ENCODE measurements at regions not wholly inside any gene's neighbourhood (a gene's known extent, or its start where the extent isn't known, plus 50 kb on each side); places are given as distances from the start of the nearest gene placed in this dataset.
A peak's percentile ranks its signal among the peaks of the same experiment; 100 is the strongest.

GRCh38 chr5:145673786-145674185 lies 161.4 kb downstream of the PRELID2 start:
- intact Hi-C loops (cut with DNase I, micrococcal nuclease) = no loop called here
- DNase-seq (no peak), ATAC-seq (no peak)
- Histone ChIP-seq H3K36me3 (ENCODE audit: low read depth) (no peaks in the 10 kb centered on the region), H3K9me3 (no peaks in the 10 kb centered on the region), H3K4me3 (no peak overlapping the region), H3K4me1 (ENCODE audit: low read depth) (no peaks in the 10 kb centered on the region)
- TF ChIP-seq CTCF (IDR thresholded peaks at IDR 0.05) = no peak

- TF ChIP-seq CTCF (IDR thresholded peaks at IDR 0.05) = no peak
- no peaks in the 10 kb centered on the region for H3K9me3 ChIP-seq
- no peak for ATAC-seq
Measured at GRCh38 chr5:145668714-145669113, 166.4 kb downstream of the PRELID2 start.

DNA sequence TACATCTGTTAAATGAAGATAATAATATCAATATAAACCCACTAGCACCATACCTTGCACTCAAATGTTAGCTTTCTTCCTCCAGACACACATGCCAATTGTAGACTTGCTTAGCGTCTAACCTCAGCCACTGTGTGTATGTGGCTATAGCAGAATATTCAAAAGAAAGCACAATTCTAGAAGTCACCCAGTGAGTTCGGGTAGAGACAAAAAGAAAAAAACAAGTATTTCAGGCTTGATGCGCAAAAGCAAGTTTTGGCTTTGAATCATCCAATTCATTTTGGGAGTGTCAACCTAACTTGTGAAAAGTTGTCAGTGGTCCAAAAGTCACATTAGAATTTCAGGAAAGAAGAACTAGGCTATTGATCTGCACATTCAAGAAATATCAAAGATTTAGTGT lies 167.4 kb downstream of the PRELID2 start:
- DNase-seq (no peak), ATAC-seq (no peak)
- Histone ChIP-seq H3K4me1 (ENCODE audit: low read depth) (no peaks in the 10 kb centered on the region), H3K4me3 (no peak overlapping the region), H3K9me3 (no peaks in the 10 kb centered on the region), H3K36me3 (ENCODE audit: low read depth) (no peaks in the 10 kb centered on the region)
- intact Hi-C loops (cut with DNase I, micrococcal nuclease) = no loop called here
- TF ChIP-seq CTCF (IDR thresholded peaks at IDR 0.05) = no peak

More at GRCh38 chr5:145668714-145669113, 166.4 kb downstream of the PRELID2 start:
- no peak overlapping the region for H3K4me3 ChIP-seq
- no peaks in the 10 kb centered on the region for H3K36me3 ChIP-seq (ENCODE audit: low read depth)
- no peak for DNase-seq
- intact Hi-C loops (cut with DNase I, micrococcal nuclease) = no loop called here
- no peaks in the 10 kb centered on the region for H3K4me1 ChIP-seq (ENCODE audit: low read depth)

- Histone ChIP-seq H3K36me3 (ENCODE audit: low read depth) (no peaks in the 10 kb centered on the region), H3K4me3 (no peak overlapping the region), H3K4me1 (ENCODE audit: low read depth) (no peaks in the 10 kb centered on the region), H3K9me3 (no peaks in the 10 kb centered on the region)
- intact Hi-C loops (cut with DNase I, micrococcal nuclease) = no loop called here
- ATAC-seq (no peak), DNase-seq (no peak)
- no peak for TF ChIP-seq CTCF (IDR thresholded peaks at IDR 0.05)
Measured at GRCh38 chr5:145666591-145666990, 168.6 kb downstream of the PRELID2 start.

GRCh38 chr5:145661737-145662485 lies 173.2 kb downstream of the PRELID2 start:
- no peaks in the 10 kb centered on the region for H3K36me3 ChIP-seq (ENCODE audit: low read depth)
- TF ChIP-seq CTCF (IDR thresholded peaks at IDR 0.05) = no peak
- ATAC-seq (peak; percentile 17), DNase-seq (no peak)
- H3K4me3 ChIP-seq = no peak overlapping the region
- intact Hi-C loops (cut with DNase I, micrococcal nuclease) = no loop called here
- H3K9me3 ChIP-seq = no peaks in the 10 kb centered on the region
- H3K4me1 ChIP-seq (ENCODE audit: low read depth) = no peaks in the 10 kb centered on the region
